NCI-H2227 (cell line): ENCODE measurements at regions not wholly inside any gene's neighbourhood (a gene's known extent, or its start where the extent isn't known, plus 50 kb on each side); places are given as distances from the start of the nearest gene placed in this dataset.
A peak's percentile ranks its signal among the peaks of the same experiment; 100 is the strongest.

Experiments
- DNase-seq: peaks from one replicate; lab custom pipeline; 2025; ENCODE audit not compliant: unreplicated experiment; lab: John Stamatoyannopoulos, UW

GRCh38 chr9:93900971-93901861 is 53.9 kb downstream of the BARX1 start:
- DNase-seq: no peak

GRCh38 chr9:93900436-93900819 is 54.7 kb downstream of the BARX1 start:
- no peak for DNase-seq

GRCh38 chr9:93899609-93900435 is 55.3 kb downstream of the BARX1 start:
- no peak for DNase-seq

- no peak for DNase-seq
Observed at GRCh38 chr9:93898502-93899426, 56.4 kb downstream of the BARX1 start.

GRCh38 chr9:93898026-93898425 is 57.1 kb downstream of the BARX1 start:
- DNase-seq: no peak

- no peak for DNase-seq
Observed at GRCh38 chr9:93897075-93897970, 57.8 kb downstream of the BARX1 start.

GRCh38 chr9:93896496-93897033 is 58.6 kb downstream of the BARX1 start:
- no peak for DNase-seq

GRCh38 chr9:93896093-93896492 is 59.1 kb downstream of the BARX1 start:
- DNase-seq: no peak

GRCh38 chr9:93895535-93895934 is 59.6 kb downstream of the BARX1 start:
- no peak for DNase-seq

- no peak for DNase-seq
Observed at GRCh38 chr9:93894691-93895079, 60.5 kb downstream of the BARX1 start.

GRCh38 chr9:93893899-93894690 is 61.1 kb downstream of the BARX1 start:
- no peak for DNase-seq

GRCh38 chr9:93893194-93893593 is 62.0 kb downstream of the BARX1 start:
- no peak for DNase-seq

- no peak for DNase-seq
Observed at GRCh38 chr9:93892748-93893147, 62.4 kb downstream of the BARX1 start.

GRCh38 chr9:93891549-93892310 is 63.4 kb downstream of the BARX1 start:
- no peak for DNase-seq

- no peak for DNase-seq
Observed at GRCh38 chr9:93891050-93891449, 64.1 kb downstream of the BARX1 start.

- DNase-seq: peak; percentile 48
Observed at GRCh38 chr9:93890436-93890935, 64.7 kb downstream of the BARX1 start.

- no peak for DNase-seq
Observed at GRCh38 chr9:93886911-93887310, 68.2 kb downstream of the BARX1 start.

GRCh38 chr9:93884808-93885207 is 70.3 kb downstream of the BARX1 start:
- DNase-seq: no peak
